ENCODE measurements at regions not wholly inside any gene's neighbourhood (a gene's known extent, or its start where the extent isn't known, plus 50 kb on each side); places are given as distances from the start of the nearest gene placed in this dataset.

GRCh38 chr9:126066131-126066530 is 260.5 kb upstream of the MVB12B start:
- no peak overlapping the region for H3K9ac ChIP-seq (ENCODE audit: low read length)
- H3K27ac Mint-ChIP-seq: no peak overlapping the region
- no peak for DNase-seq
- H3K9me3 Mint-ChIP-seq (ENCODE audit: insufficient read depth): no peaks in the 10 kb centered on the region
- H3K4me3 ChIP-seq (ENCODE audit: control extremely low read depth in 1 of 5, extremely low read depth in 1 of 5, insufficient read depth in 1 of 5, low read depth in 2 of 5, low read length in 4 of 5): no peak overlapping the region
- H3K79me2 ChIP-seq (ENCODE audit: control insufficient read depth, insufficient read depth, low read length): no peaks in the 10 kb centered on the region
- peaks cover 0 to 7% (median 0%) of the 10 kb centered on the region in 3 donors for H3K9me3 ChIP-seq (ENCODE audit: control extremely low read depth in 1 of 3, control insufficient read depth in 2 of 3, insufficient read depth in 1 of 3, low read length in 2 of 3)
- 69% methylated on average over 6 of the region's 6 CpGs for WGBS (ENCODE audit: insufficient coverage)
- intact Hi-C loops (cut with micrococcal nuclease): no loop called here
- no peaks in the 10 kb centered on the region for H4K20me1 ChIP-seq (ENCODE audit: control insufficient read depth, insufficient read depth, low read length, poor library complexity, severe bottlenecking)
- no peaks in the 10 kb centered on the region for H3K36me3 ChIP-seq (replicated peaks in 1 of 2; ENCODE audit: control extremely low read depth in 1 of 2, control insufficient read depth in 1 of 2, extremely low read depth in 1 of 2, insufficient read depth in 2 of 2, low read length in 1 of 2)
- H3K4me2 ChIP-seq (replicated peaks; ENCODE audit: low read depth, low read length, poor library complexity, severe bottlenecking): no peak overlapping the region
- no peak overlapping the region for H3K27ac ChIP-seq (ENCODE audit: low read length in 2 of 2)
- CTCF ChIA-PET: no interaction called here
- no peak overlapping the region for H3K4me3 Mint-ChIP-seq
- ATAC-seq (ENCODE audit: low read depth): no peak
- H2AFZ ChIP-seq (ENCODE audit: insufficient read depth, low read depth, low read length, poor library complexity, severe bottlenecking): no peak overlapping the region
- POLR2A ChIA-PET: no interaction called here
- H3K27me3 ChIP-seq (replicated peaks in 1 of 4; ENCODE audit: control extremely low read depth in 1 of 4, control insufficient read depth in 3 of 4, insufficient read depth in 4 of 4, low read length in 3 of 4): peaks cover 0 to 8% (median 0%) of the 10 kb centered on the region in 4 experiments
- peaks cover 10% of the 10 kb centered on the region for H3K27me3 Mint-ChIP-seq
- no peaks in the 10 kb centered on the region for H3K4me1 ChIP-seq (ENCODE audit: control insufficient read depth in 2 of 2, insufficient read depth in 2 of 2, low read length in 2 of 2)
- H3K4me1 Mint-ChIP-seq: no peaks in the 10 kb centered on the region
- TF ChIP-seq CTCF (IDR thresholded peaks at IDR 0.05) (no peak), EZH2 (IDR thresholded peaks at IDR 0.05; ENCODE audit: borderline replicate concordance, insufficient read depth, low read depth, low read length, poor library complexity, severe bottlenecking) (no peak)

- H3K27me3 ChIP-seq (replicated peaks in 1 of 4; ENCODE audit: control extremely low read depth in 1 of 4, control insufficient read depth in 3 of 4, insufficient read depth in 4 of 4, low read length in 3 of 4): peaks cover 0 to 8% (median 0%) of the 10 kb centered on the region in 4 experiments
- Mint-ChIP-seq H3K9me3 (ENCODE audit: insufficient read depth) (no peaks in the 10 kb centered on the region), H3K4me3 (no peak overlapping the region), H3K4me1 (no peaks in the 10 kb centered on the region), H3K27ac (no peak overlapping the region), H3K27me3 (peaks cover 15% of the 10 kb centered on the region)
- no peak for DNase-seq
- intact Hi-C loops (cut with micrococcal nuclease): no loop called here
- no peaks in the 10 kb centered on the region for H3K4me1 ChIP-seq (ENCODE audit: control insufficient read depth in 2 of 2, insufficient read depth in 2 of 2, low read length in 2 of 2)
- peaks cover 0 to 7% (median 0%) of the 10 kb centered on the region in 3 donors for H3K9me3 ChIP-seq (ENCODE audit: control extremely low read depth in 1 of 3, control insufficient read depth in 2 of 3, insufficient read depth in 1 of 3, low read length in 2 of 3)
- H3K4me2 ChIP-seq (replicated peaks; ENCODE audit: low read depth, low read length, poor library complexity, severe bottlenecking): no peak overlapping the region
- no peaks in the 10 kb centered on the region for H3K79me2 ChIP-seq (ENCODE audit: control insufficient read depth, insufficient read depth, low read length)
- CTCF ChIA-PET: interaction anchor here (1.0 kb wide), 1 partner anchor 660 kb away, joined by 3 read pairs; no protein-coding TSS in a partner anchor
- no peak for TF ChIP-seq EZH2 (IDR thresholded peaks at IDR 0.05; ENCODE audit: borderline replicate concordance, insufficient read depth, low read depth, low read length, poor library complexity, severe bottlenecking)
- no peaks in the 10 kb centered on the region for H4K20me1 ChIP-seq (ENCODE audit: control insufficient read depth, insufficient read depth, low read length, poor library complexity, severe bottlenecking)
- H3K9ac ChIP-seq (ENCODE audit: low read length): no peak overlapping the region
- ATAC-seq (ENCODE audit: low read depth): no peak
- POLR2A ChIA-PET: no interaction called here
- no peaks in the 10 kb centered on the region for H3K36me3 ChIP-seq (replicated peaks in 1 of 2; ENCODE audit: control extremely low read depth in 1 of 2, control insufficient read depth in 1 of 2, extremely low read depth in 1 of 2, insufficient read depth in 2 of 2, low read length in 1 of 2)
- H2AFZ ChIP-seq (ENCODE audit: insufficient read depth, low read depth, low read length, poor library complexity, severe bottlenecking): no peak overlapping the region
- no peak overlapping the region for H3K4me3 ChIP-seq (ENCODE audit: control extremely low read depth in 1 of 5, extremely low read depth in 1 of 5, insufficient read depth in 1 of 5, low read depth in 2 of 5, low read length in 4 of 5)
- no peak overlapping the region for H3K27ac ChIP-seq (ENCODE audit: low read length in 2 of 2)
- WGBS (ENCODE audit: insufficient coverage): 75% methylated on average over 2 of the region's 4 CpGs
Observed at GRCh38 chr9:126067031-126067734, 259.4 kb upstream of the MVB12B start.
